Lung (tissue), 11 donors: ENCODE measurements at regions not wholly inside any gene's neighbourhood (a gene's known extent, or its start where the extent isn't known, plus 50 kb on each side); places are given as distances from the start of the nearest gene placed in this dataset.

Experiments
- ATAC-seq: fragments of 200-7000 bp; cut with Tn5 transposase; one replicate; pipeline ENCODE4 v1.9.1; 2020; ENCODE audit warnings: moderate number of reproducible peaks; ENCODE audit not compliant: insufficient read depth, low FRiP score
- DNase-seq, 3 donors: peaks; one replicate each; pipeline ENCODE4 v3.0.0-alpha.2; 2013 to 2017
- H3K27ac ChIP-seq, 2 donors: one replicate each; pipeline ENCODE4 v1.5.1; 2013; ENCODE audit warnings: mild to moderate bottlenecking in 2 of 2, moderate library complexity in 2 of 2, control low read depth in 1 of 2, inconsistent platforms in 1 of 2, low read depth in 1 of 2, low read length in 1 of 2
- H3K27me3 ChIP-seq, 3 donors: one replicate each; pipeline ENCODE4 v1.5.1; 2013; ENCODE audit warnings: low read length in 2 of 3; ENCODE audit not compliant: control insufficient read depth in 3 of 3, insufficient read depth in 3 of 3
- H3K36me3 ChIP-seq, 4 donors: one replicate each; pipeline ENCODE4 v1.5.1; 2013; ENCODE audit warnings: low read length in 4 of 4, mild to moderate bottlenecking in 1 of 4, moderate library complexity in 1 of 4; ENCODE audit not compliant: control insufficient read depth in 4 of 4, insufficient read depth in 4 of 4
- H3K4me1 ChIP-seq, 5 donors: one replicate each; pipeline ENCODE4 v1.5.1; 2013; ENCODE audit warnings: low read length in 5 of 5, mild to moderate bottlenecking in 2 of 5, moderate library complexity in 1 of 5; ENCODE audit not compliant: control insufficient read depth in 5 of 5, insufficient read depth in 5 of 5
- H3K4me3 ChIP-seq: one replicate; pipeline ENCODE4 v1.5.1; 2013; ENCODE audit warnings: mild to moderate bottlenecking, control low read depth, moderate library complexity
- H3K9ac ChIP-seq, 2 donors: one replicate each; pipeline ENCODE4 v1.5.1; 2013; ENCODE audit warnings: low read length in 2 of 2, control low read depth in 1 of 2; ENCODE audit not compliant: insufficient read depth in 1 of 2
- H3K9me3 ChIP-seq, 4 donors: one replicate each; pipeline ENCODE4 v1.5.1; 2013; ENCODE audit warnings: low read length in 3 of 4, mild to moderate bottlenecking in 1 of 4, moderate library complexity in 1 of 4; ENCODE audit not compliant: control insufficient read depth in 4 of 4, insufficient read depth in 3 of 4
- WGBS, 2 donors: extraction: QIAGEN DNeasy Blood & Tissue Kit; methylation state at CpG; one replicate each; pipeline ENCODE4 v1.1.7; 2013; 5-methylcytosine and 5-hydroxymethylcytosine counted together
- TF ChIP-seq, protein P1 (sequence below): IDR thresholded peaks from 2 replicates; pipeline ENCODE4 v1.5.1; 2012; ENCODE audit warnings: mild to moderate bottlenecking; ENCODE audit errors: control extremely low read depth, extremely low read depth
- donor health status: control.
- donor health status: control.
- donor health status: Bipolar disorder and iron deficiency.
- donor health status: healthy.
- donor health status: DM: yes; HTN: yes; CAD: no.

GRCh38 chr9:92187390-92187789, 72.2 kb upstream of the SPTLC1 start:
- 79 to 90% methylated on average over 3 of the region's 3 CpGs for WGBS, 2 donors
- H3K4me3 ChIP-seq = no peak overlapping the region

DNA sequence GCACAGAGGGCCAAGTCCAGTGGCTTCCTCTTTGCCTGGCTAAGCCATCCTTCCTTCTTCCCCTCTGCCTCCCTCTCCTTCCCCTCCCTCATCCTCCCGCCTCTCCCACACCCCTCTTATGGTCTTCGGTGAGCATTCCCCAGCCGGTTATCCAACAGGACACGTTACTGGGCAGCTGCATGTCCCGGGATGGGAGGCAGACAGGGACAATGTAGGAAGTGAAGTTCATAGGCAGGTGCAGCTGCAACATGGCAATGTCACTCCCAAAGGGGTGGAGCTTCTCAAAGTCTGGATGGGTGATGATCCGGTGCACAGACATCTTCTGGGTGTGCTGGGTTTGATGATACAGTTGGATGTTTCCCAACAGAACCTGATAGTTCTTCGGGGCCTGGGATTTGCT, 71.4 kb upstream of the SPTLC1 start:
- Histone ChIP-seq H3K27me3 (no peaks in the 10 kb centered on the region), H3K27ac (no peak overlapping the region), H3K4me1 (peaks cover 0 to 2% (median 0%) of the 10 kb centered on the region in 5 donors), H3K4me3 (no peak overlapping the region), H3K9ac (no peak overlapping the region), H3K9me3 (peaks cover 0 to 6% (median under 1%) of the 10 kb centered on the region in 4 donors), H3K36me3 (no peaks in the 10 kb centered on the region)
- DNase-seq (no peak), ATAC-seq (no peak)
- WGBS, 2 donors = 70 to 76% methylated on average over 7 of the region's 7 CpGs
- TF ChIP-seq, protein P1, sequence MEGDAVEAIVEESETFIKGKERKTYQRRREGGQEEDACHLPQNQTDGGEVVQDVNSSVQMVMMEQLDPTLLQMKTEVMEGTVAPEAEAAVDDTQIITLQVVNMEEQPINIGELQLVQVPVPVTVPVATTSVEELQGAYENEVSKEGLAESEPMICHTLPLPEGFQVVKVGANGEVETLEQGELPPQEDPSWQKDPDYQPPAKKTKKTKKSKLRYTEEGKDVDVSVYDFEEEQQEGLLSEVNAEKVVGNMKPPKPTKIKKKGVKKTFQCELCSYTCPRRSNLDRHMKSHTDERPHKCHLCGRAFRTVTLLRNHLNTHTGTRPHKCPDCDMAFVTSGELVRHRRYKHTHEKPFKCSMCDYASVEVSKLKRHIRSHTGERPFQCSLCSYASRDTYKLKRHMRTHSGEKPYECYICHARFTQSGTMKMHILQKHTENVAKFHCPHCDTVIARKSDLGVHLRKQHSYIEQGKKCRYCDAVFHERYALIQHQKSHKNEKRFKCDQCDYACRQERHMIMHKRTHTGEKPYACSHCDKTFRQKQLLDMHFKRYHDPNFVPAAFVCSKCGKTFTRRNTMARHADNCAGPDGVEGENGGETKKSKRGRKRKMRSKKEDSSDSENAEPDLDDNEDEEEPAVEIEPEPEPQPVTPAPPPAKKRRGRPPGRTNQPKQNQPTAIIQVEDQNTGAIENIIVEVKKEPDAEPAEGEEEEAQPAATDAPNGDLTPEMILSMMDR = no peak

More at GRCh38 chr9:92187390-92187789, 72.2 kb upstream of the SPTLC1 start:
- DNase-seq (no peak), ATAC-seq (no peak)
- no peak overlapping the region for H3K9ac ChIP-seq
- no peaks in the 10 kb centered on the region for H3K36me3 ChIP-seq
- H3K27me3 ChIP-seq = no peaks in the 10 kb centered on the region
- H3K9me3 ChIP-seq = peaks cover 0 to 4% (median 0%) of the 10 kb centered on the region in 4 donors
- no peak overlapping the region for H3K27ac ChIP-seq
- TF ChIP-seq, protein P1 = no peak
- peaks cover 0 to 2% (median 0%) of the 10 kb centered on the region in 5 donors for H3K4me1 ChIP-seq

DNA sequence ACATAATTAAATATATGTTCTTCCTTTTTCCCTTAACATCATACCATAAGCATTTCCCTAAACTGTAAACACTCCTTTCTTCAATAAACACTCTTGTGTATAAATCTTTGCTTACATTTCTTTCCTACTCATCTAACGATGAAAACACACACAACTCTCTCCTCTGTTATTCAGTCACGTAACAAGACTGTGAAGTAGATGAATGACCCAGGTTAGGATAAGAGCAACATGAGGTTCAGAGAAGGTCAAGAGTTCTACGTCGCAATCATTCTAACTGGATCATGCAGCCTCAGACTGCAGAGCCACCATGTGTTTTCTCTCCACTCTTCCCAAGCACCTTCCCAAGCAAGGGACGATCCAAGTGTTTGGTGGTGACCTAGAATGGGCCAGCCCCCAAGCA, 70.5 kb upstream of the SPTLC1 start:
- Histone ChIP-seq H3K36me3 (no peaks in the 10 kb centered on the region), H3K4me1 (peaks cover 0 to 2% (median 0%) of the 10 kb centered on the region in 5 donors), H3K9me3 (peaks cover 0 to 6% (median 2%) of the 10 kb centered on the region in 4 donors), H3K27ac (no peak overlapping the region), H3K27me3 (no peaks in the 10 kb centered on the region), H3K9ac (no peak overlapping the region), H3K4me3 (no peak overlapping the region)
- DNase-seq (no peak), ATAC-seq (no peak)
- WGBS, 2 donors = 70 to 79% methylated on average over 5 of the region's 5 CpGs
- TF ChIP-seq, protein P1 = no peak

GRCh38 chr9:92185096-92185495, 69.9 kb upstream of the SPTLC1 start:
- H3K27me3 ChIP-seq = no peaks in the 10 kb centered on the region
- H3K4me3 ChIP-seq = no peak overlapping the region
- no peaks in the 10 kb centered on the region for H3K36me3 ChIP-seq
- peaks cover 0 to 2% (median 0%) of the 10 kb centered on the region in 5 donors for H3K4me1 ChIP-seq
- WGBS, 2 donors = 86 to 94% methylated on average over 9 of the region's 9 CpGs
- no peak overlapping the region for H3K27ac ChIP-seq
- DNase-seq (no peak), ATAC-seq (no peak)
- H3K9ac ChIP-seq = no peak overlapping the region
- H3K9me3 ChIP-seq = peaks cover 0 to 6% (median 2%) of the 10 kb centered on the region in 4 donors
- TF ChIP-seq, protein P1 = no peak
